ENCODE measurements at regions not wholly inside any gene's neighbourhood (a gene's known extent, or its start where the extent isn't known, plus 50 kb on each side); places are given as distances from the start of the nearest gene placed in this dataset.

DNA sequence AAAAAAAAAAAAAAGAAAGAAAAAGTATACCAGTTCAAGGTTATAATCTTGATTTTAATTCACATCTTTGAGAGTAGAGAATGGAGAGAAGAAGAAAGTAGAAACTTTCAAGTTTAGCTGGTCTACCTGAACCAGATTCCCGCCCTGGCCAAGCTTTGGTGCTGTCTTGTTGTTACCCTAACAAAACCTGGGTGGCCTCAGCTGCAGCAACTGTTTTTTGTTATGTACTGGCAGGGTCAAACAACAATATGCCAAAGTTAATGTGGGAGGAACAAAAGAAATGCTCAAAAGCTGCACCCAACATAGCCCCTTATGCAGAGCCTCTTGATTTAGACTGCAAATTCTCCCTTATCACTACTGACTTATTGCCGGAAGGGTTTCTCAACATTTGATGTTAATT, 165.3 kb upstream of the TFPI start:
- TF ChIP-seq CTCF (conservative IDR thresholded peaks at IDR 0.05; ENCODE audit: low read depth, low read length), result no peak
- no peak for TF ChIP-seq EZH2 (IDR thresholded peaks at IDR 0.05; ENCODE audit: borderline replicate concordance, low read depth, low read length, poor library complexity, severe bottlenecking)

Data from A673 (cell line).